GM12892 (cell line): ENCODE measurements at regions not wholly inside any gene's neighbourhood (a gene's known extent, or its start where the extent isn't known, plus 50 kb on each side); places are given as distances from the start of the nearest gene placed in this dataset.

ENCODE experiments used
- POLR2A ChIP-seq: IDR thresholded peaks from 2 replicates; pipeline ENCODE4 v1.6.1; 2011; ENCODE audit warnings: low read depth, low read length, control low read depth
- POLR2AphosphoS5 ChIP-seq: IDR thresholded peaks from 2 replicates; pipeline ENCODE4 v1.6.1; 2011; ENCODE audit warnings: low read depth, low read length, control low read depth
- TAF1 ChIP-seq: IDR thresholded peaks from 2 replicates; pipeline ENCODE4 v1.6.1; 2011; ENCODE audit warnings: low read depth, mild to moderate bottlenecking, control low read depth, low read length, borderline replicate concordance

DNA sequence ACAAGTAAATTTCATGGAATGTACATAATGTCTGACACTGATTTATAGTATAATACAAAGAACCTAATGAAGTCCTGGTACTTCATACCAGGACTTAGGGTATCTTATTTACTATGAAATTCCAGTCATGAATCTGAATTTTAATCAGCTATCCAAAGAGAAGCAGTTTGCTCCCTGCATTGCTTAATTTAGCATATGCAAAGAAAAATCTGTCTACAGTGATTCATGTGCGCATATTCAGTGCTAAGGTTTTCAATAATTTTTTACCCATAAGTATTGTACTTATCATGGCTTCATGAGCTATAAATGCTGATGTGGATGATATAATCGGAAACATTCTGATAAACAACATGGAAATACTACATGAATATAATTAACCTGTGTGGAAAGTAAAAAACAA lies 185.6 kb upstream of the ARHGAP42 start:
- TF ChIP-seq POLR2AphosphoS5 (no peak), POLR2A (no peak), TAF1 (no peak)
